ENCODE measurements at regions not wholly inside any gene's neighbourhood (a gene's known extent, or its start where the extent isn't known, plus 50 kb on each side); places are given as distances from the start of the nearest gene placed in this dataset.

GRCh38 chr19:30686826-30687566 lies 314.8 kb downstream of the ZNF536 start:
- TF ChIP-seq, protein P1, sequence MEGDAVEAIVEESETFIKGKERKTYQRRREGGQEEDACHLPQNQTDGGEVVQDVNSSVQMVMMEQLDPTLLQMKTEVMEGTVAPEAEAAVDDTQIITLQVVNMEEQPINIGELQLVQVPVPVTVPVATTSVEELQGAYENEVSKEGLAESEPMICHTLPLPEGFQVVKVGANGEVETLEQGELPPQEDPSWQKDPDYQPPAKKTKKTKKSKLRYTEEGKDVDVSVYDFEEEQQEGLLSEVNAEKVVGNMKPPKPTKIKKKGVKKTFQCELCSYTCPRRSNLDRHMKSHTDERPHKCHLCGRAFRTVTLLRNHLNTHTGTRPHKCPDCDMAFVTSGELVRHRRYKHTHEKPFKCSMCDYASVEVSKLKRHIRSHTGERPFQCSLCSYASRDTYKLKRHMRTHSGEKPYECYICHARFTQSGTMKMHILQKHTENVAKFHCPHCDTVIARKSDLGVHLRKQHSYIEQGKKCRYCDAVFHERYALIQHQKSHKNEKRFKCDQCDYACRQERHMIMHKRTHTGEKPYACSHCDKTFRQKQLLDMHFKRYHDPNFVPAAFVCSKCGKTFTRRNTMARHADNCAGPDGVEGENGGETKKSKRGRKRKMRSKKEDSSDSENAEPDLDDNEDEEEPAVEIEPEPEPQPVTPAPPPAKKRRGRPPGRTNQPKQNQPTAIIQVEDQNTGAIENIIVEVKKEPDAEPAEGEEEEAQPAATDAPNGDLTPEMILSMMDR (IDR thresholded peaks at IDR 0.05; ENCODE audit: poor library complexity, severe bottlenecking) = no peak
- no peak for TF ChIP-seq EP300 (conservative IDR thresholded peaks at IDR 0.05; ENCODE audit: poor library complexity, severe bottlenecking)
- no peak for TF ChIP-seq MXI1 (conservative IDR thresholded peaks at IDR 0.05; ENCODE audit: poor library complexity, severe bottlenecking)
- no peak for TF ChIP-seq SMC3 (conservative IDR thresholded peaks at IDR 0.05; ENCODE audit: poor library complexity)
- no peak for TF ChIP-seq POLR2AphosphoS5 (IDR thresholded peaks at IDR 0.05)
- TF ChIP-seq EZH2 (IDR thresholded peaks at IDR 0.05; ENCODE audit: borderline replicate concordance, insufficient read depth, low read length, poor library complexity, severe bottlenecking) = no peak
- TF ChIP-seq REST (IDR thresholded peaks at IDR 0.05; ENCODE audit: borderline replicate concordance) = no peak

Data from neural cell (in vitro differentiated cells).